ENCODE measurements at regions not wholly inside any gene's neighbourhood (a gene's known extent, or its start where the extent isn't known, plus 50 kb on each side); places are given as distances from the start of the nearest gene placed in this dataset.

DNA sequence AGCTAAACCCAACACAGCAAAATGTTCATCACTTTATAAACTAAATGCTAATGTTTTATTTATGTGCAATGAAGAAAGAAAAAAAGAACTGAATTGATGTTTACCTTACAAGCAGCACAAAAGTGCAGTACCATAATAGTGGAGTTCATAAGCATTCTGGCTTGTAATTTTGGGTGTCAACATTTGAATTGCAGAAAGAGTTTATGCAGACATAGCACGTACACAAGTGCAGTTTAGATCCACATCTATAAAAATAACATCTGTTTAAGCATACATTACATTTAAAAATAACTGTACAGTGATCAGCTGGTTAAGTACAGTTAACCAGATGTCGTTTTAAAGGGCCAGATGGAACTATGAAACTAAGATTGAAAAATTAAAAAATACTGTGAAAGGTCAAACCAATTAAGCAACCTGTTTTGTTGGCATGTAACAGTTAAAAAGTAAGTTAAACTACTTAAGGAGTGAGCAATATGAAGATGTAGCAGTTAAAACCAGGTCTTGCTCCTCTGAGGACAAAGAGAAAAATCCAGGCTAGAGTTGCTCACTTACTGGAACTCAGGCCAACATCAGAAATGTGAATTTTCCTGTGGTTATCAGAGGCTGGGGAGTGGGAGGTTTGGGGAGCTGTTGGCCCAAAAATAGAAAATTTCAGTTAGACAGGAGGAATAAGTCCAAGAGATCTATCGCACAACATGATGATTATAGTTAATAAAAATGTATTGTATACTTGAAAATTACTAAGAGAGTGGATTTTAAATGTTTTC, 204.9 kb upstream of the MDFIC2 start:
- no peak overlapping the region for H3K4me3 Mint-ChIP-seq (ENCODE audit: unreplicated experiment)
- no peak overlapping the region for H3K27ac Mint-ChIP-seq (ENCODE audit: unreplicated experiment)
- no peaks in the 10 kb centered on the region for H3K9me3 Mint-ChIP-seq (ENCODE audit: low read depth)
- H3K36me3 Mint-ChIP-seq (ENCODE audit: low read depth) = no peaks in the 10 kb centered on the region
- no peak for DNase-seq (ENCODE audit: low spot score)
- H3K4me1 Mint-ChIP-seq (ENCODE audit: low read depth) = peaks cover 23% of the 10 kb centered on the region
- TF ChIP-seq CTCF (IDR thresholded peaks at IDR 0.05) = no peak
- peaks cover 6% of the 10 kb centered on the region for H3K27me3 Mint-ChIP-seq (ENCODE audit: low read depth)

- Mint-ChIP-seq H3K4me3 (ENCODE audit: unreplicated experiment) (no peak overlapping the region), H3K36me3 (ENCODE audit: low read depth) (no peaks in the 10 kb centered on the region), H3K9me3 (ENCODE audit: low read depth) (no peaks in the 10 kb centered on the region), H3K27me3 (ENCODE audit: low read depth) (peaks cover 6% of the 10 kb centered on the region), H3K27ac (ENCODE audit: unreplicated experiment) (no peak overlapping the region), H3K4me1 (ENCODE audit: low read depth) (peaks cover 23% of the 10 kb centered on the region)
- TF ChIP-seq CTCF (IDR thresholded peaks at IDR 0.05) = no peak
- DNase-seq (ENCODE audit: low spot score) = no peak
These were observed 203.6 kb upstream of the MDFIC2 start for GRCh38 chr3:70516076-70516475.

DNA sequence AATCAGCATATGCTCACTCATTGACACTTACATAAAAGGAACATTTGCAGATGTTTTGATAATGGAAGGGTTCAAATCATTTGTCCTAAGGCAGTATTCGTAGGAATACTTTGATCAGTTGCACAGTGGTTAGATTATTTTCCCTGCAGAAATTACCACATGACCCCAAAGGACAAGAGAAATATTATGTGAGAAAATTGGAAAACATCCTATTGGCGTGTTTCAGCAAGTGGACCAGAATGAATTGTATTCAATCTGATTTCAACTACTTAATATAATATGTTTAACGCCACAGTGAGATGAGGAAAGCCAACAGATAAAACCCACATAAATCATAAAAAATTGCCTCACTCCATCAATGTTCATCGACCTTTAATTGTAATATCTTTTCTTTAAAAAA, 195.0 kb upstream of the MDFIC2 start:
- Mint-ChIP-seq H3K27ac (ENCODE audit: unreplicated experiment) (no peak overlapping the region), H3K36me3 (ENCODE audit: low read depth) (no peaks in the 10 kb centered on the region), H3K4me1 (ENCODE audit: low read depth) (no peaks in the 10 kb centered on the region), H3K27me3 (ENCODE audit: low read depth) (peaks cover 15% of the 10 kb centered on the region), H3K9me3 (ENCODE audit: low read depth) (peaks cover under 1% of the 10 kb centered on the region), H3K4me3 (ENCODE audit: unreplicated experiment) (no peak overlapping the region)
- no peak for TF ChIP-seq CTCF (IDR thresholded peaks at IDR 0.05)
- DNase-seq (ENCODE audit: low spot score) = no peak

GRCh38 chr3:70506775-70507174, 194.3 kb upstream of the MDFIC2 start:
- no peak overlapping the region for H3K4me3 Mint-ChIP-seq (ENCODE audit: unreplicated experiment)
- H3K27ac Mint-ChIP-seq (ENCODE audit: unreplicated experiment) = no peak overlapping the region
- peaks cover 3% of the 10 kb centered on the region for H3K9me3 Mint-ChIP-seq (ENCODE audit: low read depth)
- DNase-seq (ENCODE audit: low spot score) = no peak
- TF ChIP-seq CTCF (IDR thresholded peaks at IDR 0.05) = no peak
- no peaks in the 10 kb centered on the region for H3K36me3 Mint-ChIP-seq (ENCODE audit: low read depth)
- peaks cover 15% of the 10 kb centered on the region for H3K27me3 Mint-ChIP-seq (ENCODE audit: low read depth)
- H3K4me1 Mint-ChIP-seq (ENCODE audit: low read depth) = no peaks in the 10 kb centered on the region

GRCh38 chr3:70501561-70501960, 189.1 kb upstream of the MDFIC2 start:
- no peak for TF ChIP-seq CTCF (IDR thresholded peaks at IDR 0.05)
- H3K27me3 Mint-ChIP-seq (ENCODE audit: low read depth) = peaks cover 23% of the 10 kb centered on the region
- DNase-seq (ENCODE audit: low spot score) = no peak
- H3K27ac Mint-ChIP-seq (ENCODE audit: unreplicated experiment) = no peak overlapping the region
- H3K4me1 Mint-ChIP-seq (ENCODE audit: low read depth) = no peaks in the 10 kb centered on the region
- H3K4me3 Mint-ChIP-seq (ENCODE audit: unreplicated experiment) = no peak overlapping the region
- peaks cover 3% of the 10 kb centered on the region for H3K9me3 Mint-ChIP-seq (ENCODE audit: low read depth)
- H3K36me3 Mint-ChIP-seq (ENCODE audit: low read depth) = no peaks in the 10 kb centered on the region
